Panc1 (cell line): ENCODE measurements at regions not wholly inside any gene's neighbourhood (a gene's known extent, or its start where the extent isn't known, plus 50 kb on each side); places are given as distances from the start of the nearest gene placed in this dataset.
"Not testable (repeated sequence)": the region's sequence is repeated elsewhere in the genome, so short reads cannot be mapped to it uniquely, and the experiment has no call there.

Experiments
- ATAC-seq: fragments of 200-7000 bp; cut with Tn5 transposase; 2 replicates; pipeline ENCODE4 v1.9.1; 2020; ENCODE audit warnings: mild to moderate bottlenecking, moderate library complexity
- BruUV-seq: library from RNA; stranded (reverse); fragments of 400-500 nt; replicated peaks from 2 replicates; lab custom pipeline; 2021; lab: Mats Ljungman, UMichigan
- CTCF ChIA-PET: fragments of 300-600 bp; sonication (Branson Sonifier 250); formaldehyde crosslinking; loops from one replicate; lab custom pipeline; 2022; ENCODE audit warnings: antibody characterized with exemption; lab: Charles Lee
- POLR2A ChIA-PET: fragments of 300-600 bp; sonication (Branson Sonifier 250); formaldehyde crosslinking; loops from one replicate; lab custom pipeline; 2022; ENCODE audit warnings: antibody characterized with exemption; lab: Charles Lee
- DNase-seq: peaks from one replicate; pipeline ENCODE4 v3.0.0-alpha.2; 2010; ENCODE audit warnings: low read depth, low spot score
- H3K27ac ChIP-seq: 2 replicates; pipeline ENCODE4 v1.5.1; 2011; ENCODE audit warnings: mild to moderate bottlenecking, low read length, inconsistent platforms
- H3K27me3 ChIP-seq: fragments of 200-500 bp; sonication (Bioruptor generic); 2 replicates; pipeline ENCODE4 v1.6.0; 2014; ENCODE audit warnings: low read length, inconsistent platforms; ENCODE audit not compliant: control insufficient read depth, insufficient read depth
- H3K36me3 ChIP-seq: fragments of 200-500 bp; sonication (Bioruptor generic); 2 replicates; pipeline ENCODE4 v1.5.1; 2014; ENCODE audit warnings: inconsistent platforms, mild to moderate bottlenecking, low read length, moderate library complexity; ENCODE audit not compliant: control insufficient read depth, insufficient read depth
- H3K4me1 ChIP-seq: 2 replicates; pipeline ENCODE4 v1.5.1; 2011; ENCODE audit warnings: inconsistent platforms, mild to moderate bottlenecking, low read length, moderate library complexity; ENCODE audit not compliant: control insufficient read depth, insufficient read depth
- H3K4me3 ChIP-seq, 2 experiments: 2 replicates each; pipeline ENCODE4 v1.5.1; 2011 to 2012; ENCODE audit warnings: low read depth in 2 of 2, low read length in 2 of 2, mild to moderate bottlenecking in 2 of 2, inconsistent platforms in 1 of 2, moderate library complexity in 1 of 2
- H3K9me3 ChIP-seq: fragments of 200-500 bp; sonication (Bioruptor generic); 2 replicates; pipeline ENCODE4 v1.5.1; 2014; ENCODE audit warnings: low read depth, mild to moderate bottlenecking, inconsistent platforms, low read length, moderate library complexity; ENCODE audit not compliant: control insufficient read depth, insufficient read depth
- POLR2AphosphoS5 ChIP-seq: IDR thresholded peaks from 2 replicates; pipeline ENCODE4 v1.6.1; 2012; ENCODE audit warnings: mild to moderate bottlenecking, low read depth, low read length, moderate library complexity
- SIN3A ChIP-seq: IDR thresholded peaks from 2 replicates; pipeline ENCODE4 v1.6.1; 2012; ENCODE audit warnings: low read depth, mild to moderate bottlenecking, low read length, moderate library complexity, borderline replicate concordance; ENCODE audit not compliant: insufficient read depth
- TCF7L2 ChIP-seq: IDR thresholded peaks from 2 replicates; pipeline ENCODE4 v1.6.1; 2011; ENCODE audit warnings: mild to moderate bottlenecking, low read depth, low read length, inconsistent platforms
- in situ Hi-C: cut with HindIII; loops from 2 replicates; pipeline ENCODE4 v1.10.0; 2016; ENCODE audit warnings: low sequenced_read_pairs, low pct_unique_long_range_greater_than_20kb
- intact Hi-C: fragments of 100-400 bp; cut with micrococcal nuclease; formaldehyde crosslinking; loops from one replicate; pipeline ENCODE4 v1.10.0; 2022; ENCODE audit not compliant: unreplicated experiment
- TF ChIP-seq, protein P1 (sequence below): fragments of 450-650 bp; IDR thresholded peaks from 2 replicates; pipeline ENCODE4 v1.5.1; 2017; ENCODE audit warnings: mild to moderate bottlenecking
- TF ChIP-seq, protein P2 (sequence below), 2 experiments: IDR thresholded peaks; 2 replicates each; pipeline ENCODE4 v1.6.1; 2011 to 2012; ENCODE audit warnings: low read depth in 2 of 2, control low read depth in 1 of 2, low read length in 1 of 2, mild to moderate bottlenecking in 1 of 2, moderate library complexity in 1 of 2; ENCODE audit not compliant: insufficient read depth in 1 of 2

GRCh38 chr9:42275141-42275540 is 91.7 kb downstream of the SPATA31A6 start:
- ChIA-PET CTCF (no interaction called here), POLR2A (no interaction called here)
- intact Hi-C loops (no loop called here), in situ Hi-C loops (no loop called here)
- Histone ChIP-seq H3K9me3 (no peaks in the 10 kb centered on the region), H3K27me3 (no peaks in the 10 kb centered on the region), H3K4me1 (no peaks in the 10 kb centered on the region), H3K4me3 (no peak overlapping the region), H3K36me3 (no peaks in the 10 kb centered on the region), H3K27ac (no peak overlapping the region)
- DNase-seq (no peak), ATAC-seq (no peak)
- TF ChIP-seq POLR2AphosphoS5 (no peak), TCF7L2 (no peak), SIN3A (no peak)
- TF ChIP-seq, protein P1, sequence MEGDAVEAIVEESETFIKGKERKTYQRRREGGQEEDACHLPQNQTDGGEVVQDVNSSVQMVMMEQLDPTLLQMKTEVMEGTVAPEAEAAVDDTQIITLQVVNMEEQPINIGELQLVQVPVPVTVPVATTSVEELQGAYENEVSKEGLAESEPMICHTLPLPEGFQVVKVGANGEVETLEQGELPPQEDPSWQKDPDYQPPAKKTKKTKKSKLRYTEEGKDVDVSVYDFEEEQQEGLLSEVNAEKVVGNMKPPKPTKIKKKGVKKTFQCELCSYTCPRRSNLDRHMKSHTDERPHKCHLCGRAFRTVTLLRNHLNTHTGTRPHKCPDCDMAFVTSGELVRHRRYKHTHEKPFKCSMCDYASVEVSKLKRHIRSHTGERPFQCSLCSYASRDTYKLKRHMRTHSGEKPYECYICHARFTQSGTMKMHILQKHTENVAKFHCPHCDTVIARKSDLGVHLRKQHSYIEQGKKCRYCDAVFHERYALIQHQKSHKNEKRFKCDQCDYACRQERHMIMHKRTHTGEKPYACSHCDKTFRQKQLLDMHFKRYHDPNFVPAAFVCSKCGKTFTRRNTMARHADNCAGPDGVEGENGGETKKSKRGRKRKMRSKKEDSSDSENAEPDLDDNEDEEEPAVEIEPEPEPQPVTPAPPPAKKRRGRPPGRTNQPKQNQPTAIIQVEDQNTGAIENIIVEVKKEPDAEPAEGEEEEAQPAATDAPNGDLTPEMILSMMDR: no peak
- TF ChIP-seq, protein P2, sequence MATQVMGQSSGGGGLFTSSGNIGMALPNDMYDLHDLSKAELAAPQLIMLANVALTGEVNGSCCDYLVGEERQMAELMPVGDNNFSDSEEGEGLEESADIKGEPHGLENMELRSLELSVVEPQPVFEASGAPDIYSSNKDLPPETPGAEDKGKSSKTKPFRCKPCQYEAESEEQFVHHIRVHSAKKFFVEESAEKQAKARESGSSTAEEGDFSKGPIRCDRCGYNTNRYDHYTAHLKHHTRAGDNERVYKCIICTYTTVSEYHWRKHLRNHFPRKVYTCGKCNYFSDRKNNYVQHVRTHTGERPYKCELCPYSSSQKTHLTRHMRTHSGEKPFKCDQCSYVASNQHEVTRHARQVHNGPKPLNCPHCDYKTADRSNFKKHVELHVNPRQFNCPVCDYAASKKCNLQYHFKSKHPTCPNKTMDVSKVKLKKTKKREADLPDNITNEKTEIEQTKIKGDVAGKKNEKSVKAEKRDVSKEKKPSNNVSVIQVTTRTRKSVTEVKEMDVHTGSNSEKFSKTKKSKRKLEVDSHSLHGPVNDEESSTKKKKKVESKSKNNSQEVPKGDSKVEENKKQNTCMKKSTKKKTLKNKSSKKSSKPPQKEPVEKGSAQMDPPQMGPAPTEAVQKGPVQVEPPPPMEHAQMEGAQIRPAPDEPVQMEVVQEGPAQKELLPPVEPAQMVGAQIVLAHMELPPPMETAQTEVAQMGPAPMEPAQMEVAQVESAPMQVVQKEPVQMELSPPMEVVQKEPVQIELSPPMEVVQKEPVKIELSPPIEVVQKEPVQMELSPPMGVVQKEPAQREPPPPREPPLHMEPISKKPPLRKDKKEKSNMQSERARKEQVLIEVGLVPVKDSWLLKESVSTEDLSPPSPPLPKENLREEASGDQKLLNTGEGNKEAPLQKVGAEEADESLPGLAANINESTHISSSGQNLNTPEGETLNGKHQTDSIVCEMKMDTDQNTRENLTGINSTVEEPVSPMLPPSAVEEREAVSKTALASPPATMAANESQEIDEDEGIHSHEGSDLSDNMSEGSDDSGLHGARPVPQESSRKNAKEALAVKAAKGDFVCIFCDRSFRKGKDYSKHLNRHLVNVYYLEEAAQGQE (IDR thresholded peaks at IDR 0.05; ENCODE audit: insufficient read depth in 1 of 2, low read depth in 2 of 2, low read length in 1 of 2): no peak
- no TSS peak for BruUV-seq

GRCh38 chr9:42282531-42283178 is 99.2 kb downstream of the SPATA31A6 start:
- BruUV-seq, intact Hi-C loops, H3K36me3 ChIP-seq, H3K4me1 ChIP-seq, ATAC-seq, H3K4me3 ChIP-seq, H3K27me3 ChIP-seq, POLR2A ChIA-PET, DNase-seq, in situ Hi-C loops, H3K9me3 ChIP-seq, CTCF ChIA-PET, H3K27ac ChIP-seq: not testable (repeated sequence)

- CTCF ChIA-PET, in situ Hi-C loops, H3K4me3 ChIP-seq, H3K27ac ChIP-seq, POLR2A ChIA-PET, H3K4me1 ChIP-seq, H3K9me3 ChIP-seq, H3K36me3 ChIP-seq, H3K27me3 ChIP-seq, intact Hi-C loops, BruUV-seq, ATAC-seq, DNase-seq: not testable (repeated sequence)
Measured at GRCh38 chr9:42283179-42283543, 99.7 kb downstream of the SPATA31A6 start.

- H3K4me1 ChIP-seq, intact Hi-C loops, H3K36me3 ChIP-seq, POLR2A ChIA-PET, ATAC-seq, CTCF ChIA-PET, DNase-seq, H3K9me3 ChIP-seq, H3K4me3 ChIP-seq, BruUV-seq, in situ Hi-C loops, H3K27me3 ChIP-seq, H3K27ac ChIP-seq: not testable (repeated sequence)
Measured at GRCh38 chr9:42286145-42286845, 102.8 kb downstream of the SPATA31A6 start.

DNA sequence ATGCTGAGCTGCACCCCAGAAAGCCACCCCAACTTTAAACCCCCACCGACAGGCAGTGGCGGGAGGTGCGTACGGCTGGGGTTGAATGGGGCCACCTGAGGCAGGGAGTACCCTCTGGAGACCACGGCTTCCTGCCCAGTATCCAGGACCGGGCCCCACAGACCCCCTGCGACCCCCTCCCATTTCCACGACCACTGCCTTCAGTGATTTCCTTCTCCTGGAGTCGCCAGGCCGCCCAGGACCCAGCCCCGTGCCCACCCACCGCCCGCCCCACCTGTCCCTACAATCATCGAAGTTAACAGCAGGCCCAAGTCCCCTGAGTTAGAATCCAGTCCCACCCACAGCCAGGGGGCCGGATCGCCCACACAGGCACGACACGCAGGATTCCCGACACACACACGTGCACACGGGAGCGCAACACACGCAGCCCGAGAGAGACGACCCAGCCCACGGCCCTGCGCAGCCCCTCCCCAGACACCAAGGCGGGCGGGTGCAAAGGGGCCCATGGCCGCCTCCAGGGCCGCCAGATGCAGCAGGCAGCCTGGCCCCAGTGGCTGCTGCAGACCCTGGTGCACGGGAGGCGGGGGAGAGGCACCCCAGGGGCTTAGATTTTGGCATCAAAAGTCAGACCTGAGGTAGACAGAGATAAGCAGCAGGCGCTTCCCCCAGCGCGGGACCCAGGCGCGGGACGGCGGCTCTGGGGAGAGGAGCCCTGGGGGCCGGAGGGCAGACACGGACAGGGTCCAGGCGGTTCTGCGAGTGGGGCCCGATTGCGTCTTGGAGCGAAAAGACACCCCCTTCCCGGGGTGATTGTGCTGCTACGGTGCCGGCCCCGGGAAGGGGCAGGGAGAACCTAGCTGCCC is 104.8 kb downstream of the SPATA31A6 start:
- H3K36me3 ChIP-seq, in situ Hi-C loops, intact Hi-C loops, H3K9me3 ChIP-seq, DNase-seq, POLR2A ChIA-PET, H3K27ac ChIP-seq, CTCF ChIA-PET, ATAC-seq, H3K27me3 ChIP-seq, BruUV-seq, H3K4me1 ChIP-seq, H3K4me3 ChIP-seq: not testable (repeated sequence)
